Esophagus (tissue), 2 donors: ENCODE measurements at regions not wholly inside any gene's neighbourhood (a gene's known extent, or its start where the extent isn't known, plus 50 kb on each side); places are given as distances from the start of the nearest gene placed in this dataset.
"Not testable (repeated sequence)": the region's sequence is repeated elsewhere in the genome, so short reads cannot be mapped to it uniquely, and the experiment has no call there.

Source experiments
- H3K27ac ChIP-seq, 2 donors: one replicate each; pipeline ENCODE4 v1.5.1; 2013; ENCODE audit warnings: low read depth in 2 of 2, mild to moderate bottlenecking in 2 of 2, inconsistent platforms in 1 of 2, low read length in 1 of 2, moderate library complexity in 1 of 2
- H3K27me3 ChIP-seq, 2 donors: one replicate each; pipeline ENCODE4 v1.6.1; 2013; ENCODE audit warnings: low read length in 2 of 2, control low read depth in 1 of 2, mild to moderate bottlenecking in 1 of 2; ENCODE audit not compliant: insufficient read depth in 2 of 2, control insufficient read depth in 1 of 2
- H3K36me3 ChIP-seq, 2 donors: one replicate each; pipeline ENCODE4 v1.6.1; 2013; ENCODE audit warnings: low read length in 1 of 2; ENCODE audit not compliant: control insufficient read depth in 2 of 2, insufficient read depth in 2 of 2
- H3K4me1 ChIP-seq, 2 donors: one replicate each; pipeline ENCODE4 v1.6.1; 2013; ENCODE audit warnings: low read length in 1 of 2; ENCODE audit not compliant: control insufficient read depth in 2 of 2, insufficient read depth in 2 of 2
- H3K4me3 ChIP-seq, 2 donors: one replicate each; pipeline ENCODE4 v1.5.1; 2013; ENCODE audit warnings: low read length in 2 of 2, mild to moderate bottlenecking in 2 of 2, low read depth in 1 of 2, moderate library complexity in 1 of 2
- H3K9me3 ChIP-seq, 2 donors: one replicate each; pipeline ENCODE4 v1.6.1; 2013; ENCODE audit warnings: mild to moderate bottlenecking in 2 of 2, low read depth in 1 of 2, low read length in 1 of 2, moderate library complexity in 1 of 2; ENCODE audit not compliant: control insufficient read depth in 2 of 2, insufficient read depth in 1 of 2
- WGBS, 2 donors: extraction: QIAGEN DNeasy Blood & Tissue Kit; methylation state at CpG; one replicate each; pipeline ENCODE4 v1.1.7; 2013; 5-methylcytosine and 5-hydroxymethylcytosine counted together
- donor health status: healthy with polysubstance abuse.
- donor health status: Bipolar disorder and iron deficiency.

DNA sequence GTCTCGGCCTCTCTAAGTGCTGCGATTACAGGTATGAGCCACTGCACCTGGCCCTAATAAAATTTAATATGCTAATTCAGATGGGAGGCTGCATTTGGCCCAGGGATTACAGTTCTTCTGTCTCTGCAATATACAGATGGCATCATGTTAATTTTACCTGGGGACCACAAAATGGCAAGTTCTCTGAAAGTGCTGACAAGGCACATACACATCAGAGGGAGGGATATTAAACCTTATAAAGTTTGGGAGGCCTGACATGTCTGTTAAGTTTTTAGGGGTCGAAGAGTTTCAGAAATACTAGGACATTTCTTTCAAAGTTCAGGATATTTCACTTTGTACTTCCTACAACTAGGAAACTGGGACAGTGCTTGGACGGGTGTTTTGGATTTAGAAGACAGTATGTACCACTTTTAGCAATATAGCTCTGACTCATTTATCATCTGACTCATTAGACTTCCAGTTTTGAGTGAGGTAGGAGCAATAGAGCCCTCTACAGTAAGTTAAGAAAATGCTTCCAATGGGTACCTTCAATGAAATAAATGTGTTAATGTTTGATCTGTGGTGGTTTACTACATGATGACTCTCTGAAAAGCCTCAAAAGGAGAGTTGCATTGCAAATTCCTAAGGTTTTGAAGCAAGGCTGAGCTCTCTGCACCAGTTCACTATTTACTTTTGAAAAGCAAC lies 981.0 kb upstream of the HS3ST1 start:
- no peaks in the 10 kb centered on the region for H3K4me1 ChIP-seq
- 58 to 63% methylated on average over 4 of the region's 4 CpGs for WGBS, 2 donors
- H3K36me3 ChIP-seq: no peaks in the 10 kb centered on the region
- no peak overlapping the region for H3K27ac ChIP-seq
- H3K4me3 ChIP-seq: no peak overlapping the region
- H3K27me3 ChIP-seq: no peaks in the 10 kb centered on the region
- peaks cover 0 to 2% of the 10 kb centered on the region in 2 donors for H3K9me3 ChIP-seq

- Histone ChIP-seq H3K27ac (no peak overlapping the region), H3K4me1 (no peaks in the 10 kb centered on the region), H3K4me3 (no peak overlapping the region), H3K27me3 (no peaks in the 10 kb centered on the region), H3K9me3 (no peaks in the 10 kb centered on the region), H3K36me3 (no peaks in the 10 kb centered on the region)
- 88 to 94% methylated on average over 1 of the region's 1 CpG for WGBS, 2 donors
Measured at GRCh38 chr4:12408364-12408763, 979.7 kb upstream of the HS3ST1 start.

DNA sequence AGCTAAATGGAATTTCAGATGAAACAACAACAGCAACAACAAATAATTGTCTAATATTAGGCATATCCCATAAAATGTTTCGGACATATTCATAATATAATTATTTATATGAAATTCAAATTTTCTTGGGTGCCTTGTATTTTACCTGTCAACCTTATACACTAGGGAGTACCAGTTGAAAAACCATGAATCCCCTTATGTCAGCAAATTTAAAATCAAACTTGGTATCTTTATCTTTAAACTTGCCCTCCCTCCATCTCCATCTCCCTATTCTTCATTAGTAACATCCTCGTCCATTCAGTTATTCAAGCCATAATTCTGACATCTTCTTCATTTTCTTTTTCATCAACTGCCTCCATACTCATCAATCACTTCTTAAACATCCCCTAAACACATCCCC lies 974.5 kb upstream of the HS3ST1 start:
- H3K36me3 ChIP-seq: no peaks in the 10 kb centered on the region
- no peak overlapping the region for H3K4me3 ChIP-seq
- no peaks in the 10 kb centered on the region for H3K4me1 ChIP-seq
- H3K27ac ChIP-seq: no peak overlapping the region
- H3K9me3 ChIP-seq: no peaks in the 10 kb centered on the region
- 76 to 77% methylated on average over 2 of the region's 2 CpGs for WGBS, 2 donors
- no peaks in the 10 kb centered on the region for H3K27me3 ChIP-seq

DNA sequence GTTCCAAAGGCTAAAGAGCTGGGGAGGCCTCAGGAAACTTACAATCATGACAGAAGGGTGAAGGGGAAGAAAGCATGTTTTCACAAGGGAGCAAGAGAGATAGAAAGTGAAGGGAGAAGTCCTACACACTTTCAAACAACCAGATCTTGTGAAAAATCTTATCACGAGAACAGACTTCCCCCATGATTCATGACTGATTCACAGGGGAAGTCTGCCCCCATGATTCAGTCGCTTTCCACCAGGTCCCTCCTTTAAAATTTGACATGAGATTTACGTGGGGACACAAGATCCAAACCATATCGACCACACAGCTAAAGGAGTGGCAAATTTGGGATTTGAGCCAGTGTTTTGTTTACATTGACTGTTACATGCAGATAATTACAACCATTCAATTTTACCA lies 971.1 kb upstream of the HS3ST1 start:
- no peaks in the 10 kb centered on the region for H3K36me3 ChIP-seq
- no peaks in the 10 kb centered on the region for H3K9me3 ChIP-seq
- H3K4me1 ChIP-seq: no peaks in the 10 kb centered on the region
- no peak overlapping the region for H3K27ac ChIP-seq
- no peaks in the 10 kb centered on the region for H3K27me3 ChIP-seq
- WGBS, 2 donors: 46 to 48% methylated on average over 4 of the region's 4 CpGs
- no peak overlapping the region for H3K4me3 ChIP-seq

GRCh38 chr4:12393631-12394262 lies 965.1 kb upstream of the HS3ST1 start:
- H3K4me1 ChIP-seq: no peaks in the 10 kb centered on the region
- no peaks in the 10 kb centered on the region for H3K36me3 ChIP-seq
- no peaks in the 10 kb centered on the region for H3K27me3 ChIP-seq
- no peak overlapping the region for H3K27ac ChIP-seq
- WGBS, 2 donors: 59% methylated on average over 2 of the region's 2 CpGs
- no peak overlapping the region for H3K4me3 ChIP-seq
- no peaks in the 10 kb centered on the region for H3K9me3 ChIP-seq

GRCh38 chr4:12389604-12390003 lies 960.9 kb upstream of the HS3ST1 start:
- H3K27ac ChIP-seq: no peak overlapping the region
- H3K9me3 ChIP-seq: no peaks in the 10 kb centered on the region
- WGBS, 2 donors: 58 to 62% methylated on average over 2 of the region's 2 CpGs
- H3K27me3 ChIP-seq: no peaks in the 10 kb centered on the region
- no peaks in the 10 kb centered on the region for H3K4me1 ChIP-seq
- H3K4me3 ChIP-seq: no peak overlapping the region
- no peaks in the 10 kb centered on the region for H3K36me3 ChIP-seq

DNA sequence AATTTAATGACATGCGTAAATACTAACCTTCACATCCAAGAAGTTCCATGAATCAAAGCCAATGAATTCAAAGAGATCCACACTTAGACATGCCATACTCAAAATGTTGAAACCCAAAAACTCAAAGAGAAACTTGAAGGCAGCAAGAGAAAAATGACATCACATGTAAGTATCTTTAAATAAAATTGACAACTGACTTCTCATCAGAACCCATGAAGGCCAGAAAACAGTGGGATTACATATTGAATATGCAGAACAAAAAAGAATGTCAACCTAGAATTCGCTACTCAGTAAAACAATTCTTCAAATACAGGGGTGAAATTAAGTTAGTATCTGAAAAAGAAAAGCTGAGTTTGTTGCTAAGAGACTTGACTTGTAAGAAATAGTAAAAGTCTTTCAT lies 953.9 kb upstream of the HS3ST1 start:
- no peak overlapping the region for H3K27ac ChIP-seq
- 82 to 89% methylated on average over 2 of the region's 2 CpGs for WGBS, 2 donors
- H3K36me3 ChIP-seq: no peaks in the 10 kb centered on the region
- no peaks in the 10 kb centered on the region for H3K4me1 ChIP-seq
- H3K9me3 ChIP-seq: no peaks in the 10 kb centered on the region
- H3K4me3 ChIP-seq: no peak overlapping the region
- no peaks in the 10 kb centered on the region for H3K27me3 ChIP-seq

DNA sequence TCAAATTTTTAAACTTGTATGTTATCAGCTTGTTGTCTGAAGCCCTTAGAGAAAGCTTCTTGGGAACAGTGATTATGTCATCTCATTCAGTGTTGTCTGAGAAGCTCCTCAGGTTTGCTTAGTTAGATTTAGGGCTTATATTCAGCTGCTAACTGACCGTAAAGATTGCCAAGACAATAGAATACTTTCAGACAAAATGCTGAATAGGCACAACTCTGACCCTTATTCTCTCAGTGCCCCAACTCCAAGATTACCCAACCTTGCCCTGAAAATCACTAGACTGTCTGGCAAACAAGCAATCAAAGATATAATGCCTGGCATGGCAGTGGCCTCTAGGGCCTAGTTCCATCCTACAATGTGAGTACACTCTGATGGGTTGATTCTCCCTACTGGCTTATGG lies 950.5 kb upstream of the HS3ST1 start:
- H3K4me1 ChIP-seq: no peaks in the 10 kb centered on the region
- no peak overlapping the region for H3K27ac ChIP-seq
- WGBS, 2 donors: 75 to 83% methylated on average over 1 of the region's 1 CpG
- H3K9me3 ChIP-seq: peaks cover 0 to 3% of the 10 kb centered on the region in 2 donors
- no peak overlapping the region for H3K4me3 ChIP-seq
- no peaks in the 10 kb centered on the region for H3K36me3 ChIP-seq
- H3K27me3 ChIP-seq: no peaks in the 10 kb centered on the region

- WGBS, 2 donors: 78 to 84% methylated on average over 1 of the region's 1 CpG
- H3K9me3 ChIP-seq: peaks cover 0 to 3% of the 10 kb centered on the region in 2 donors
- H3K36me3 ChIP-seq: no peaks in the 10 kb centered on the region
- no peaks in the 10 kb centered on the region for H3K4me1 ChIP-seq
- H3K4me3 ChIP-seq: no peak overlapping the region
- no peak overlapping the region for H3K27ac ChIP-seq
- H3K27me3 ChIP-seq: no peaks in the 10 kb centered on the region
Measured at GRCh38 chr4:12375805-12376204, 947.1 kb upstream of the HS3ST1 start.

DNA sequence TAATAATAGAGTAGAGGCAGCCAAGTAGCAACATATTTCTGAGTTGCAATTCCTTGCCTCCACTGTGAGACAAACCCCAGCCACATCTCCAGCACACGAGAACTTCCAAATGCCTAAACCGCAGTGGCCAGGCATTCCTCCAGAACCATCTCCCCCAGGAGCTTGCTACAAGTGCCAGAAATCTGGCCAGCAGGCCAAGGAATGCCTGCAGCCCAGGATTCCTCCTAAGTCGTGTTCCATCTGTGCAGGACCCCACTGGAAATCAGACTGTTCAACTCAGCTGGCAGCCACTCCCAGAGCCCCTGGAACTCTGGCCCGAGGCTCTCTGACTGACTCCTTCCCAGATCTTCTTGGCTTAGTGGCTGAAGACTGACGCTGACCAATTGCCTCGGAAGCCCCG lies 937.2 kb upstream of the HS3ST1 start:
- not testable (repeated sequence) for H3K4me1 ChIP-seq, H3K27me3 ChIP-seq, H3K4me3 ChIP-seq, H3K36me3 ChIP-seq, H3K9me3 ChIP-seq, H3K27ac ChIP-seq
- 76 to 87% methylated on average over 7 of the region's 7 CpGs for WGBS, 2 donors
